ENCODE measurements at regions not wholly inside any gene's neighbourhood (a gene's known extent, or its start where the extent isn't known, plus 50 kb on each side); places are given as distances from the start of the nearest gene placed in this dataset.

DNA sequence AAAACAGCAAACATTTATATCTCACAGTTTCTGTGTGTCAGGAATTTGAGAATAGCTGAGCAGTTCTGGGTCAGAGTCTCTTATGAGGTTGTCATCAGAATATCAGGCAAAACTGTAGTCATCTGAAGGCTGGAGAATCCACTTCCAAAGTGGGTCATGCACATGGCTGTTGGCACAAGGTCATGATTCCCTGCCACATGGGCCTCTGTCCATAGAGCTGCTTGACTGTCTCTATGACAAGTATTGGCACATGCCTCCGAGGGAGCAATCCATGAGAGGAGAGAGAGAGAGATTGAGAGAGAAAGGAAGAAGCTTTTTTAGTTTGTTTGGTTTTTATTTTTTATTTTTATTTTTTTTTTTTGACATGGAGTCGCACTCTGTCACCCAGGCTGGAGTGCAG is 101.8 kb upstream of the DDX18 start (continued):
- TF ChIP-seq PATZ1 (CRISPR knock-in tag; IDR thresholded peaks at IDR 0.05; ENCODE audit: borderline replicate concordance): no peak
- no peak for TF ChIP-seq GLIS3 (CRISPR knock-in tag; IDR thresholded peaks at IDR 0.05)
- no peak for TF ChIP-seq TSHZ2 (CRISPR knock-in tag; IDR thresholded peaks at IDR 0.05)
- no peak for TF ChIP-seq TOX (CRISPR knock-in tag; IDR thresholded peaks at IDR 0.05; ENCODE audit: borderline replicate concordance)
- TF ChIP-seq TCF4 (CRISPR knock-in tag; IDR thresholded peaks at IDR 0.05; ENCODE audit: borderline replicate concordance): no peak
- TF ChIP-seq OSR1 (CRISPR knock-in tag; IDR thresholded peaks at IDR 0.05): no peak
- no peak for TF ChIP-seq PPARA (CRISPR knock-in tag; IDR thresholded peaks at IDR 0.05; ENCODE audit: borderline replicate concordance)
- no peak for TF ChIP-seq ZFP30 (CRISPR knock-in tag; IDR thresholded peaks at IDR 0.05)

GRCh38 chr2:117714110-117714509 is 100.4 kb upstream of the DDX18 start:
- peak; percentile 75 for TF ChIP-seq TCF4 (CRISPR knock-in tag; IDR thresholded peaks at IDR 0.05; ENCODE audit: borderline replicate concordance)
- TF ChIP-seq ARNTL (CRISPR knock-in tag; IDR thresholded peaks at IDR 0.05; ENCODE audit: borderline replicate concordance, low read depth): no peak
- peak; percentile 56; the same call in 1 of the 2 replicates for TF ChIP-seq TSHZ2 (CRISPR knock-in tag; IDR thresholded peaks at IDR 0.05)
- ATAC-seq: no peak; the same call in 2 of the 3 replicates

DNA sequence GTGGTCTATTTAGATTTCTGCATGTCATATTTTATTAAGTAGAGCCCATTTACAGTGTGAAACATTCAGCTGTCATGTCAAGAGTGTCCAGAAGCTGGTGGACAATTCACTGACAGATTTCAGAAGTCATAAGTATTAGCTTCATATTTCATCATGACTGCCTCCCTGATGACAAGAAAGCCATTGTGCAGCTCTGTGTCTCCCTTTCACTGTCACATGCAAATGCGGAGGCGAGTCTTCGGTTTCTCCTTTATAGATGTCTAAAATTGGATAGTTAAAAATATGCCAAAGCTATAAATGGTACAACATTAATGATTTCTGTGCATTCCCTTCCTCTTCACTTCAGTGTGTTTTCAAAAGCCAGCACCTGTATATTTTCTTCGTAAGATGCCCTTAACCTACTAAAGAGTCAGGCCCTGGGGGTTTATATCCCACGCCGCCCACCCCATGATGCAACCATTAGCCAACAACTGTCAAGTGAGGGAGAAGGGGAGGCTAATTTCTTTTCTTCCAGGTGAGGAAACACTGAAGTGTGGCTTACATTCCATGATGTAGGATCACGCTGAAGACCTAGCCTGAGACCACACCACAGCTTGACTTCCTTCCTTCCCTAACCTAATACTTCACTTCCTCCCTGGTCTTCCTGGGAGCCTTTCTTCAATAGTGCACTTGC is 99.6 kb upstream of the DDX18 start:
- no peak for TF ChIP-seq SNAI2 (CRISPR knock-in tag; IDR thresholded peaks at IDR 0.05)
- no peak for ATAC-seq

DNA sequence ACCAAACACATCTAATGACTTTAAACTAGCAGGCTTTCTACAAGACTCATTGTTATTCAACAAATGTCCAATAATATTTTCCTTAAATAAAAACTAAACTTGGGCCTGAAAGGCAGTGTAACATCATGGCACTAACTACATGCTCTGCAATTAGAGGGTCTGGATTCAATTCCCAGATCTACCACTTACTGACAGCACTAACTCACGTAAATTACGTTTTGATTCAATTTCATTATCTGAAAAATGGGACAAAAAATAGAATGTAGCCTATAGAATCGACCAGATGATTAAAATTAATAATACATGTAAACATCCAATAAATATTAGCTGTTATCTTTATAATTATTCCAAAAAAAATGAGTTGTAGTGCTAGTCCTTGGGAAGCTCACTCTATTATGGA is 98.0 kb upstream of the DDX18 start:
- ATAC-seq: no peak
- TF ChIP-seq TCF4 (CRISPR knock-in tag; IDR thresholded peaks at IDR 0.05; ENCODE audit: borderline replicate concordance): peak; percentile 43; the same call in 1 of the 2 replicates
- TF ChIP-seq OSR1 (CRISPR knock-in tag; IDR thresholded peaks at IDR 0.05): no peak

GRCh38 chr2:117717072-117717471 is 97.4 kb upstream of the DDX18 start:
- no peak for ATAC-seq
- no peak for TF ChIP-seq ESRRG (CRISPR knock-in tag; IDR thresholded peaks at IDR 0.05)
- TF ChIP-seq TSHZ2 (CRISPR knock-in tag; IDR thresholded peaks at IDR 0.05): no peak
- TF ChIP-seq PATZ1 (CRISPR knock-in tag; IDR thresholded peaks at IDR 0.05; ENCODE audit: borderline replicate concordance): no peak
- no peak for TF ChIP-seq TOX (CRISPR knock-in tag; IDR thresholded peaks at IDR 0.05; ENCODE audit: borderline replicate concordance)
- no peak for TF ChIP-seq CREB5 (CRISPR knock-in tag; IDR thresholded peaks at IDR 0.05; ENCODE audit: low read depth)
- TF ChIP-seq BACH2 (CRISPR knock-in tag; IDR thresholded peaks at IDR 0.05; ENCODE audit: borderline replicate concordance): no peak
- TF ChIP-seq OSR1 (CRISPR knock-in tag; IDR thresholded peaks at IDR 0.05): no peak
- TF ChIP-seq, protein P1, sequence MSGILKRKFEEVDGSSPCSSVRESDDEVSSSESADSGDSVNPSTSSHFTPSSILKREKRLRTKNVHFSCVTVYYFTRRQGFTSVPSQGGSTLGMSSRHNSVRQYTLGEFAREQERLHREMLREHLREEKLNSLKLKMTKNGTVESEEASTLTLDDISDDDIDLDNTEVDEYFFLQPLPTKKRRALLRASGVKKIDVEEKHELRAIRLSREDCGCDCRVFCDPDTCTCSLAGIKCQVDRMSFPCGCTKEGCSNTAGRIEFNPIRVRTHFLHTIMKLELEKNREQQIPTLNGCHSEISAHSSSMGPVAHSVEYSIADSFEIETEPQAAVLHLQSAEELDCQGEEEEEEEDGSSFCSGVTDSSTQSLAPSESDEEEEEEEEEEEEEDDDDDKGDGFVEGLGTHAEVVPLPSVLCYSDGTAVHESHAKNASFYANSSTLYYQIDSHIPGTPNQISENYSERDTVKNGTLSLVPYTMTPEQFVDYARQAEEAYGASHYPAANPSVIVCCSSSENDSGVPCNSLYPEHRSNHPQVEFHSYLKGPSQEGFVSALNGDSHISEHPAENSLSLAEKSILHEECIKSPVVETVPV (CRISPR knock-in tag; IDR thresholded peaks at IDR 0.05): no peak
- no peak for TF ChIP-seq PPARA (CRISPR knock-in tag; IDR thresholded peaks at IDR 0.05; ENCODE audit: borderline replicate concordance)
- TF ChIP-seq TCF4 (CRISPR knock-in tag; IDR thresholded peaks at IDR 0.05; ENCODE audit: borderline replicate concordance): no peak
- no peak for TF ChIP-seq RARB (CRISPR knock-in tag; IDR thresholded peaks at IDR 0.05)
- no peak for TF ChIP-seq ZNF70 (CRISPR knock-in tag; IDR thresholded peaks at IDR 0.05)
